A673 (cell line): ENCODE measurements at regions not wholly inside any gene's neighbourhood (a gene's known extent, or its start where the extent isn't known, plus 50 kb on each side); places are given as distances from the start of the nearest gene placed in this dataset.

Experiments
- BruUV-seq: library from RNA; stranded (reverse); fragments of 400-500 nt; replicated peaks from 2 replicates; lab custom pipeline; 2021; lab: Mats Ljungman, UMichigan
- CTCF ChIA-PET: fragments of 300-600 bp; sonication (Branson Sonifier 250); formaldehyde crosslinking; loops from one replicate; lab custom pipeline; 2022; ENCODE audit warnings: antibody characterized with exemption; lab: Charles Lee
- POLR2A ChIA-PET: fragments of 300-600 bp; sonication (Branson Sonifier 250); formaldehyde crosslinking; loops from one replicate; lab custom pipeline; 2022; ENCODE audit warnings: antibody characterized with exemption; ENCODE audit not compliant: low non-redundant PET; lab: Charles Lee
- DNase-seq: peaks from one replicate; pipeline ENCODE4 v3.0.0-alpha.2; 2015; ENCODE audit warnings: low spot score
- H3K27ac ChIP-seq: fragments of 200-600 bp; sonication (generic); 2 replicates; pipeline ENCODE4 v1.5.1; 2016; ENCODE audit warnings: mixed run types, low read depth, mild to moderate bottlenecking, mixed read lengths, antibody characterized with exemption, low read length; ENCODE audit not compliant: poor library complexity, severe bottlenecking
- H3K27me3 ChIP-seq: fragments of 200-600 bp; sonication (generic); replicated peaks from 2 replicates; pipeline ENCODE4 v1.6.1; 2017; ENCODE audit warnings: mixed run types, low read depth, mild to moderate bottlenecking, mixed read lengths, antibody characterized with exemption, low read length; ENCODE audit not compliant: insufficient read depth, poor library complexity
- H3K36me3 ChIP-seq: fragments of 200-600 bp; sonication (generic); 2 replicates; pipeline ENCODE4 v1.6.1; 2016; ENCODE audit warnings: mixed run types, mild to moderate bottlenecking, mixed read lengths, antibody characterized with exemption, low read length; ENCODE audit not compliant: insufficient read depth, poor library complexity, severe bottlenecking
- H3K4me1 ChIP-seq: fragments of 200-600 bp; sonication (generic); 2 replicates; pipeline ENCODE4 v1.6.1; 2017; ENCODE audit warnings: mixed run types, mild to moderate bottlenecking, mixed read lengths, antibody characterized with exemption, low read length; ENCODE audit not compliant: insufficient read depth, poor library complexity, severe bottlenecking
- H3K4me3 ChIP-seq: fragments of 200-600 bp; sonication (generic); 2 replicates; pipeline ENCODE4 v1.5.1; 2016; ENCODE audit warnings: low read depth, mixed run types, mild to moderate bottlenecking, mixed read lengths, low read length; ENCODE audit not compliant: poor library complexity, severe bottlenecking
- H3K9me3 ChIP-seq: fragments of 200-600 bp; sonication (generic); 2 replicates; pipeline ENCODE4 v1.6.1; 2016; ENCODE audit warnings: mixed run types, low read depth, mild to moderate bottlenecking, mixed read lengths, antibody characterized with exemption, low read length; ENCODE audit not compliant: poor library complexity, severe bottlenecking
- CTCF ChIP-seq: fragments of 300-800, 200-600 bp; sonication (generic); conservative IDR thresholded peaks from 2 replicates; pipeline ENCODE4 v1.5.1; 2017; ENCODE audit warnings: low read depth, mild to moderate bottlenecking, antibody characterized with exemption, low read length, moderate library complexity, mixed read lengths
- EZH2 ChIP-seq: fragments of 200-600 bp; sonication (generic); IDR thresholded peaks from 2 replicates; pipeline ENCODE4 v1.6.1; 2017; ENCODE audit warnings: borderline replicate concordance, low read depth, mild to moderate bottlenecking, mixed read lengths, antibody characterized with exemption, low read length; ENCODE audit not compliant: poor library complexity, severe bottlenecking
- intact Hi-C: fragments of 100-400 bp; cut with micrococcal nuclease; formaldehyde crosslinking; loops from one replicate; pipeline ENCODE4 v1.10.0; 2022; ENCODE audit not compliant: unreplicated experiment

GRCh38 chr2:5493256-5493655 is 198.9 kb upstream of the SOX11 start:
- Histone ChIP-seq H3K27me3 (no peaks in the 10 kb centered on the region), H3K36me3 (no peaks in the 10 kb centered on the region), H3K4me3 (no peak overlapping the region), H3K4me1 (no peaks in the 10 kb centered on the region), H3K27ac (no peak overlapping the region), H3K9me3 (no peaks in the 10 kb centered on the region)
- TF ChIP-seq CTCF = no peak
- no peak for TF ChIP-seq EZH2
- CTCF ChIA-PET = no interaction called here
- DNase-seq = no peak
- POLR2A ChIA-PET = no interaction called here
- intact Hi-C loops = no loop called here
- no TSS peak for BruUV-seq

- H3K36me3 ChIP-seq = no peaks in the 10 kb centered on the region
- H3K4me3 ChIP-seq = no peak overlapping the region
- BruUV-seq = no TSS peak
- TF ChIP-seq CTCF (no peak), EZH2 (no peak)
- POLR2A ChIA-PET = no interaction called here
- H3K9me3 ChIP-seq = no peaks in the 10 kb centered on the region
- CTCF ChIA-PET = no interaction called here
- no peak for DNase-seq
- no peaks in the 10 kb centered on the region for H3K4me1 ChIP-seq
- no peaks in the 10 kb centered on the region for H3K27me3 ChIP-seq
- intact Hi-C loops = no loop called here
- no peak overlapping the region for H3K27ac ChIP-seq
These were observed 198.0 kb upstream of the SOX11 start for GRCh38 chr2:5494212-5494611.

- Histone ChIP-seq H3K36me3 (no peaks in the 10 kb centered on the region), H3K4me1 (no peaks in the 10 kb centered on the region), H3K27me3 (no peaks in the 10 kb centered on the region), H3K27ac (no peak overlapping the region), H3K4me3 (no peak overlapping the region), H3K9me3 (no peaks in the 10 kb centered on the region)
- intact Hi-C loops = no loop called here
- BruUV-seq = no TSS peak
- ChIA-PET POLR2A (interaction anchor here (0.7 kb wide), 1 partner anchor 1921 kb away, joined by 5 read pairs; no protein-coding TSS in a partner anchor), CTCF (no interaction called here)
- no peak for TF ChIP-seq EZH2
- no peak for TF ChIP-seq CTCF
- DNase-seq = no peak
These were observed 196.6 kb upstream of the SOX11 start for GRCh38 chr2:5495586-5495985.
